ENCODE measurements at regions not wholly inside any gene's neighbourhood (a gene's known extent, or its start where the extent isn't known, plus 50 kb on each side); places are given as distances from the start of the nearest gene placed in this dataset.

- Histone ChIP-seq H3K9me2 (replicated peaks; ENCODE audit: low read depth, low read length) (no peaks in the 10 kb centered on the region), H2AFZ (ENCODE audit: low read length) (no peak overlapping the region), H4K20me1 (ENCODE audit: insufficient read depth, low read length, poor library complexity, severe bottlenecking) (no peaks in the 10 kb centered on the region), H3K9me3 (ENCODE audit: insufficient read depth, low read depth, low read length) (no peaks in the 10 kb centered on the region), H3F3A (ENCODE audit: low read depth) (no peaks in the 10 kb centered on the region), H3K4me1 (ENCODE audit: insufficient read depth, low read length, poor library complexity, severe bottlenecking) (peaks cover 5% of the 10 kb centered on the region), H3K4me3 (ENCODE audit: low read length, poor library complexity, severe bottlenecking) (no peak overlapping the region), H3K36me3 (ENCODE audit: insufficient read depth, low read length) (no peaks in the 10 kb centered on the region), H3K4me2 (ENCODE audit: low read depth, low read length, poor library complexity, severe bottlenecking) (no peak overlapping the region), H3K9ac (ENCODE audit: low read depth, low read length, poor library complexity, severe bottlenecking) (no peak overlapping the region), H3K27me3 (ENCODE audit: insufficient read depth, low read length, poor library complexity, severe bottlenecking) (peaks cover 29% of the 10 kb centered on the region), H3K79me2 (ENCODE audit: insufficient read depth, low read length) (no peaks in the 10 kb centered on the region)
- no peak for TF ChIP-seq CTCF (conservative IDR thresholded peaks at IDR 0.05; ENCODE audit: low read length)
These were observed 168.5 kb downstream of the HSD17B3 start for GRCh38 chr9:96133321-96134021.

- no peaks in the 10 kb centered on the region for H4K20me1 ChIP-seq (ENCODE audit: insufficient read depth, low read length, poor library complexity, severe bottlenecking)
- H3F3A ChIP-seq (ENCODE audit: low read depth), result no peaks in the 10 kb centered on the region
- peaks cover 5% of the 10 kb centered on the region for H3K4me1 ChIP-seq (ENCODE audit: insufficient read depth, low read length, poor library complexity, severe bottlenecking)
- peaks cover 16% of the 10 kb centered on the region for H3K27me3 ChIP-seq (ENCODE audit: insufficient read depth, low read length, poor library complexity, severe bottlenecking)
- no peaks in the 10 kb centered on the region for H3K9me3 ChIP-seq (ENCODE audit: insufficient read depth, low read depth, low read length)
- no peak overlapping the region for H3K9ac ChIP-seq (ENCODE audit: low read depth, low read length, poor library complexity, severe bottlenecking)
- no peak overlapping the region for H2AFZ ChIP-seq (ENCODE audit: low read length)
- no peaks in the 10 kb centered on the region for H3K79me2 ChIP-seq (ENCODE audit: insufficient read depth, low read length)
- H3K9me2 ChIP-seq (replicated peaks; ENCODE audit: low read depth, low read length), result no peaks in the 10 kb centered on the region
- no peak overlapping the region for H3K4me3 ChIP-seq (ENCODE audit: low read length, poor library complexity, severe bottlenecking)
- no peaks in the 10 kb centered on the region for H3K36me3 ChIP-seq (ENCODE audit: insufficient read depth, low read length)
- TF ChIP-seq CTCF (conservative IDR thresholded peaks at IDR 0.05; ENCODE audit: low read length) (no peak), EZH2phosphoT487 (IDR thresholded peaks at IDR 0.05; ENCODE audit: borderline replicate concordance) (no peak)
- H3K4me2 ChIP-seq (ENCODE audit: low read depth, low read length, poor library complexity, severe bottlenecking), result no peak overlapping the region
These were observed 170.2 kb downstream of the HSD17B3 start for GRCh38 chr9:96131825-96132224.

GRCh38 chr9:96130970-96131369 lies 171.0 kb downstream of the HSD17B3 start:
- no peak overlapping the region for H3K4me3 ChIP-seq (ENCODE audit: low read length, poor library complexity, severe bottlenecking)
- H3K9me2 ChIP-seq (replicated peaks; ENCODE audit: low read depth, low read length), result no peaks in the 10 kb centered on the region
- H3K79me2 ChIP-seq (ENCODE audit: insufficient read depth, low read length), result no peaks in the 10 kb centered on the region
- H3K36me3 ChIP-seq (ENCODE audit: insufficient read depth, low read length), result no peaks in the 10 kb centered on the region
- no peaks in the 10 kb centered on the region for H4K20me1 ChIP-seq (ENCODE audit: insufficient read depth, low read length, poor library complexity, severe bottlenecking)
- H3K9ac ChIP-seq (ENCODE audit: low read depth, low read length, poor library complexity, severe bottlenecking), result no peak overlapping the region
- no peak for TF ChIP-seq EZH2phosphoT487 (IDR thresholded peaks at IDR 0.05; ENCODE audit: borderline replicate concordance)
- H3F3A ChIP-seq (ENCODE audit: low read depth), result no peaks in the 10 kb centered on the region
- no peaks in the 10 kb centered on the region for H3K9me3 ChIP-seq (ENCODE audit: insufficient read depth, low read depth, low read length)
- peaks cover 16% of the 10 kb centered on the region for H3K27me3 ChIP-seq (ENCODE audit: insufficient read depth, low read length, poor library complexity, severe bottlenecking)
- no peak overlapping the region for H2AFZ ChIP-seq (ENCODE audit: low read length)
- no peak overlapping the region for H3K4me2 ChIP-seq (ENCODE audit: low read depth, low read length, poor library complexity, severe bottlenecking)
- H3K4me1 ChIP-seq (ENCODE audit: insufficient read depth, low read length, poor library complexity, severe bottlenecking), result peaks cover 5% of the 10 kb centered on the region

- Histone ChIP-seq H3K4me2 (ENCODE audit: low read depth, low read length, poor library complexity, severe bottlenecking) (no peak overlapping the region), H3F3A (ENCODE audit: low read depth) (no peaks in the 10 kb centered on the region), H3K9ac (ENCODE audit: low read depth, low read length, poor library complexity, severe bottlenecking) (no peak overlapping the region), H3K79me2 (ENCODE audit: insufficient read depth, low read length) (no peaks in the 10 kb centered on the region), H3K4me3 (ENCODE audit: low read length, poor library complexity, severe bottlenecking) (no peak overlapping the region), H3K36me3 (ENCODE audit: insufficient read depth, low read length) (no peaks in the 10 kb centered on the region), H3K4me1 (ENCODE audit: insufficient read depth, low read length, poor library complexity, severe bottlenecking) (peaks cover 5% of the 10 kb centered on the region), H3K9me2 (replicated peaks; ENCODE audit: low read depth, low read length) (no peaks in the 10 kb centered on the region), H3K27me3 (ENCODE audit: insufficient read depth, low read length, poor library complexity, severe bottlenecking) (peaks cover 16% of the 10 kb centered on the region), H4K20me1 (ENCODE audit: insufficient read depth, low read length, poor library complexity, severe bottlenecking) (no peaks in the 10 kb centered on the region), H2AFZ (ENCODE audit: low read length) (no peak overlapping the region), H3K9me3 (ENCODE audit: insufficient read depth, low read depth, low read length) (no peaks in the 10 kb centered on the region)
- TF ChIP-seq CTCF (conservative IDR thresholded peaks at IDR 0.05; ENCODE audit: low read length), result no peak
- no peak for TF ChIP-seq EZH2phosphoT487 (IDR thresholded peaks at IDR 0.05; ENCODE audit: borderline replicate concordance)
These were observed 172.2 kb downstream of the HSD17B3 start for GRCh38 chr9:96129747-96130146.

All from Loucy (cell line).